Keratinocyte (primary cell): ENCODE measurements at regions not wholly inside any gene's neighbourhood (a gene's known extent, or its start where the extent isn't known, plus 50 kb on each side); places are given as distances from the start of the nearest gene placed in this dataset.

Source experiments
- EZH2 ChIP-seq: IDR thresholded peaks from one replicate; pipeline ENCODE4 v1.6.1; 2012; ENCODE audit warnings: inconsistent platforms, mild to moderate bottlenecking, low read length, moderate library complexity
- TF ChIP-seq, protein P1 (sequence below), 3 experiments: IDR thresholded peaks in 1 of 3; conservative IDR thresholded peaks in 1 of 3; optimal IDR thresholded peaks in 1 of 3; 2 replicates in 2 of 3; 3 replicates in 1 of 3; pipeline versions ENCODE3 to v1.5.1; 2011; ENCODE audit warnings: low read length in 3 of 3, mild to moderate bottlenecking in 3 of 3, moderate library complexity in 2 of 3, control low read depth in 1 of 3, inconsistent platforms in 1 of 3; ENCODE audit not compliant: insufficient read depth in 2 of 3; ENCODE audit errors: extremely low read depth in 1 of 3

GRCh38 chr3:177336873-177337450, 139.7 kb upstream of the TBL1XR1 start:
- TF ChIP-seq, protein P1, sequence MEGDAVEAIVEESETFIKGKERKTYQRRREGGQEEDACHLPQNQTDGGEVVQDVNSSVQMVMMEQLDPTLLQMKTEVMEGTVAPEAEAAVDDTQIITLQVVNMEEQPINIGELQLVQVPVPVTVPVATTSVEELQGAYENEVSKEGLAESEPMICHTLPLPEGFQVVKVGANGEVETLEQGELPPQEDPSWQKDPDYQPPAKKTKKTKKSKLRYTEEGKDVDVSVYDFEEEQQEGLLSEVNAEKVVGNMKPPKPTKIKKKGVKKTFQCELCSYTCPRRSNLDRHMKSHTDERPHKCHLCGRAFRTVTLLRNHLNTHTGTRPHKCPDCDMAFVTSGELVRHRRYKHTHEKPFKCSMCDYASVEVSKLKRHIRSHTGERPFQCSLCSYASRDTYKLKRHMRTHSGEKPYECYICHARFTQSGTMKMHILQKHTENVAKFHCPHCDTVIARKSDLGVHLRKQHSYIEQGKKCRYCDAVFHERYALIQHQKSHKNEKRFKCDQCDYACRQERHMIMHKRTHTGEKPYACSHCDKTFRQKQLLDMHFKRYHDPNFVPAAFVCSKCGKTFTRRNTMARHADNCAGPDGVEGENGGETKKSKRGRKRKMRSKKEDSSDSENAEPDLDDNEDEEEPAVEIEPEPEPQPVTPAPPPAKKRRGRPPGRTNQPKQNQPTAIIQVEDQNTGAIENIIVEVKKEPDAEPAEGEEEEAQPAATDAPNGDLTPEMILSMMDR (optimal IDR thresholded peaks at IDR 0.05 in 1 of 3, IDR thresholded peaks at IDR 0.05 in 1 of 3, conservative IDR thresholded peaks at IDR 0.05 in 1 of 3; ENCODE audit: extremely low read depth in 1 of 3, insufficient read depth in 2 of 3, low read length in 3 of 3): no peak
- no peak for TF ChIP-seq EZH2
